Fibroblast of lung (primary cell): ENCODE measurements at regions not wholly inside any gene's neighbourhood (a gene's known extent, or its start where the extent isn't known, plus 50 kb on each side); places are given as distances from the start of the nearest gene placed in this dataset.
A peak's percentile ranks its signal among the peaks of the same experiment; 100 is the strongest.

ENCODE experiments used
- DNase-seq, 2 donors: peaks; one replicate each; pipeline versions ENCODE4 v3.0.0 to v3.0.0-alpha.2; 2010; ENCODE audit warnings: low read depth in 2 of 2
- H2AFZ ChIP-seq: 2 replicates; pipeline ENCODE4 v1.5.1; 2012; ENCODE audit warnings: low read length, control low read depth, inconsistent platforms
- H3K27ac ChIP-seq: 2 replicates; pipeline ENCODE4 v1.5.1; 2011; ENCODE audit warnings: low read length, control low read depth; ENCODE audit not compliant: insufficient read depth
- H3K27me3 ChIP-seq: 2 replicates; pipeline ENCODE4 v1.5.1; 2011; ENCODE audit warnings: mild to moderate bottlenecking, low read length; ENCODE audit not compliant: control insufficient read depth, insufficient read depth
- H3K36me3 ChIP-seq: 2 replicates; pipeline ENCODE4 v1.5.1; 2011; ENCODE audit warnings: low read length; ENCODE audit not compliant: control insufficient read depth, insufficient read depth
- H3K4me1 ChIP-seq: 2 replicates; pipeline ENCODE4 v1.5.1; 2011; ENCODE audit warnings: low read length; ENCODE audit not compliant: control insufficient read depth, insufficient read depth; ENCODE audit errors: extremely low read depth
- H3K4me2 ChIP-seq: 2 replicates; pipeline ENCODE4 v1.5.1; 2011; ENCODE audit warnings: low read length, control low read depth; ENCODE audit not compliant: insufficient read depth; ENCODE audit errors: extremely low read depth
- H3K4me3 ChIP-seq, 4 experiments: fragments of 200-600 bp in 1 of 4; sonication (generic) in 1 of 4; replicated peaks in 1 of 4; 2 replicates each; pipeline ENCODE4 v1.5.1; 2011 to 2016; ENCODE audit warnings: low read length in 4 of 4, low read depth in 3 of 4, mild to moderate bottlenecking in 3 of 4, control low read depth in 2 of 4, inconsistent platforms in 1 of 4, mixed read lengths in 1 of 4; ENCODE audit not compliant: insufficient read depth in 1 of 4; ENCODE audit errors: control extremely low read depth in 1 of 4
- H3K79me2 ChIP-seq: 2 replicates; pipeline ENCODE4 v1.5.1; 2012; ENCODE audit warnings: mild to moderate bottlenecking, low read length, inconsistent platforms; ENCODE audit not compliant: control insufficient read depth, insufficient read depth
- H3K9ac ChIP-seq: 2 replicates; pipeline ENCODE4 v1.5.1; 2011; ENCODE audit warnings: mild to moderate bottlenecking, low read length, control low read depth; ENCODE audit not compliant: insufficient read depth
- H3K9me3 ChIP-seq: 2 replicates; pipeline ENCODE4 v1.5.1; 2012; ENCODE audit warnings: low read depth, low read length; ENCODE audit not compliant: control insufficient read depth, insufficient read depth
- H4K20me1 ChIP-seq: 2 replicates; pipeline ENCODE4 v1.5.1; 2011; ENCODE audit warnings: low read length; ENCODE audit not compliant: control insufficient read depth, insufficient read depth; ENCODE audit errors: extremely low read depth
- EZH2 ChIP-seq: IDR thresholded peaks from 2 replicates; pipeline ENCODE4 v1.5.1; 2012; ENCODE audit warnings: low read length, control low read depth, mild to moderate bottlenecking; ENCODE audit errors: missing control alignments
- TF ChIP-seq, protein P1 (sequence below), 2 donors: IDR thresholded peaks in 1 of 2; conservative IDR thresholded peaks in 1 of 2; 1 replicate in 1 of 2; 2 replicates in 1 of 2; pipeline ENCODE4 v1.5.1; 2011 to 2012; ENCODE audit warnings: low read length in 2 of 2, control low read depth in 1 of 2, inconsistent platforms in 1 of 2, low read depth in 1 of 2, mild to moderate bottlenecking in 1 of 2

DNA sequence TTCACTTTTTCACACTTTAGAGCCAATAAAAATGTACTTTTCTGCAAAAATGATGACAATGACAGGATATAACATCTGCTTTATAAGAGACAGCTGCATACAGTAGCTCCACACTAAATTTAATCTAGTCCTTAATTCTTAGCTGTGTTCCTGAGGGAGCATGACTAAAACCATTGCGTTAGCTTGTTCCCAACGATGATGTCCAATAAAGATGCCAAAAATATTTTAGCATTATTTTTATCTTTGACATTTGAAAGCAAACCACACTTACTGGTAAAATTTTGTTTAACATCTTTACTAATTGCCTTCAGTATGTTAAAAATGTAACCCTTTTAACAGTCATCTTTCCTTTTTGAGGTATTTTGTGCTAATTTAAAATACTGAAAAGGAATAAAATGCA lies 382.7 kb downstream of the CHSY3 start:
- Histone ChIP-seq H3K4me2 (no peak overlapping the region), H3K27ac (no peak overlapping the region)
- DNase-seq: peak in 1 of 2 donors; percentile 28

DNA sequence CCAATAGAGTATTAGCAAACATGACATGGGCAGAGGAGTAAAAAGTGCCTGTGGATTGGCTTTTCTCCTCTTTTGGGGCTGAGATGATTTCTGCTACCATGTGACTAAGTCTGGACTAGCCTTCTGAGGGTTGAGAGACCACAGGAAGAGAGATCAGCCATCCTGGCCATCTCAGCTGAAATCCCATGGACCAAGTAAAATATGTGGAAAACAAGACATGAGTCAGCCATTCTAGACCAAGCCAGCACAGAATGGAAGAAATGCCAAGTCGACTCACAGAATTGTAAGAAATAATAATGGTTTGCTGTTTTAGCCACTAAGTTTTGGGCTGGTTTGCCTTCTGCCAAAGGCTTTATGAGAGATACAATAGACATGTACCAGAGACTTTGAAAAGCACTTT lies 377.8 kb downstream of the CHSY3 start:
- no peaks in the 10 kb centered on the region for H3K36me3 ChIP-seq
- no peaks in the 10 kb centered on the region for H4K20me1 ChIP-seq
- peak; percentile 5 to 84 for DNase-seq
- no peaks in the 10 kb centered on the region for H3K4me1 ChIP-seq
- H3K27ac ChIP-seq: no peak overlapping the region
- H3K4me3 ChIP-seq: no peak overlapping the region
- H3K27me3 ChIP-seq: no peaks in the 10 kb centered on the region
- H3K79me2 ChIP-seq: no peaks in the 10 kb centered on the region
- H2AFZ ChIP-seq: no peak overlapping the region
- no peaks in the 10 kb centered on the region for H3K9me3 ChIP-seq
- no peak overlapping the region for H3K4me2 ChIP-seq
- TF ChIP-seq, protein P1, sequence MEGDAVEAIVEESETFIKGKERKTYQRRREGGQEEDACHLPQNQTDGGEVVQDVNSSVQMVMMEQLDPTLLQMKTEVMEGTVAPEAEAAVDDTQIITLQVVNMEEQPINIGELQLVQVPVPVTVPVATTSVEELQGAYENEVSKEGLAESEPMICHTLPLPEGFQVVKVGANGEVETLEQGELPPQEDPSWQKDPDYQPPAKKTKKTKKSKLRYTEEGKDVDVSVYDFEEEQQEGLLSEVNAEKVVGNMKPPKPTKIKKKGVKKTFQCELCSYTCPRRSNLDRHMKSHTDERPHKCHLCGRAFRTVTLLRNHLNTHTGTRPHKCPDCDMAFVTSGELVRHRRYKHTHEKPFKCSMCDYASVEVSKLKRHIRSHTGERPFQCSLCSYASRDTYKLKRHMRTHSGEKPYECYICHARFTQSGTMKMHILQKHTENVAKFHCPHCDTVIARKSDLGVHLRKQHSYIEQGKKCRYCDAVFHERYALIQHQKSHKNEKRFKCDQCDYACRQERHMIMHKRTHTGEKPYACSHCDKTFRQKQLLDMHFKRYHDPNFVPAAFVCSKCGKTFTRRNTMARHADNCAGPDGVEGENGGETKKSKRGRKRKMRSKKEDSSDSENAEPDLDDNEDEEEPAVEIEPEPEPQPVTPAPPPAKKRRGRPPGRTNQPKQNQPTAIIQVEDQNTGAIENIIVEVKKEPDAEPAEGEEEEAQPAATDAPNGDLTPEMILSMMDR (conservative IDR thresholded peaks at IDR 0.05 in 1 of 2, IDR thresholded peaks at IDR 0.05 in 1 of 2; ENCODE audit: low read depth in 1 of 2, low read length in 2 of 2): no peak
- TF ChIP-seq EZH2: no peak
- no peak overlapping the region for H3K9ac ChIP-seq

More for the DNA sequence above, 382.7 kb downstream of the CHSY3 start:
- Histone ChIP-seq H3K4me1 (no peaks in the 10 kb centered on the region), H3K27me3 (no peaks in the 10 kb centered on the region), H2AFZ (no peak overlapping the region), H3K4me3 (no peak overlapping the region), H3K9ac (no peak overlapping the region), H3K36me3 (no peaks in the 10 kb centered on the region), H4K20me1 (no peaks in the 10 kb centered on the region), H3K79me2 (no peaks in the 10 kb centered on the region), H3K9me3 (no peaks in the 10 kb centered on the region)
- TF ChIP-seq, protein P1 (conservative IDR thresholded peaks at IDR 0.05 in 1 of 2, IDR thresholded peaks at IDR 0.05 in 1 of 2; ENCODE audit: low read depth in 1 of 2, low read length in 2 of 2): no peak
- TF ChIP-seq EZH2: no peak

DNA sequence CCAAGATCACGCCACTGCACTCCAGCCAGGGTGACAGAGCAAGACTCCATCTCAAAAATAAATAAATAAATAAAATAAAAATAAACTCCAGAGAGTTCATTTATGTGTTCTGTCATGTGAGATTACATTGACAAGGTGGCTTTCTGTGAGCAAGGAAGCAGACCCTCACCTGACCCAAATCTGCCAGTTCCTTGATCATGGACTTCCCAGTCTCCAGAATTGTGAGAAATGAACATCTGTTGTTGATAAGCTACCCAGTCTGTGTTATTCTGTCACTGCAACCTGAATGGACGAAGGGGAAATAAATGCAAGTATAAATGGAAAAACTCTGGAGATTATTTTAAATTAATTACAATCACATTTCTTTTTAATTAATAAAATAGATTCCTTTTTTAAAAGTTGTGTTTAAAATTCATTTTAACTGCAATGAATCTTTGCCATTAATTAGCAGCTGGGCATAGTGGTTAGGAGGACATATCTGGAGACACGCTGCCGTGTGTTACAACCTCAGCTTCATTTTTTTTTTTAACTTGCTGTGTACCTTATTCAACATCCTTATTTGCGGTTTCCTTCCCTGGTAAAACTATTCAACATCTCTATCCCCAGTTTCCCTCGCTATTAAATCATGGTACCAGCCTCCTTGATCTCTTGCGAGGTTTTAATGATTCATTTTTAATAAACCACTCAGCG lies 376.4 kb downstream of the CHSY3 start:
- H2AFZ ChIP-seq: no peak overlapping the region
- TF ChIP-seq, protein P1 (conservative IDR thresholded peaks at IDR 0.05 in 1 of 2, IDR thresholded peaks at IDR 0.05 in 1 of 2; ENCODE audit: low read depth in 1 of 2, low read length in 2 of 2): no peak
- no peak for TF ChIP-seq EZH2

More for the DNA sequence above, 376.4 kb downstream of the CHSY3 start:
- no peak for DNase-seq
- Histone ChIP-seq H3K4me2 (no peak overlapping the region), H3K27ac (no peak overlapping the region), H3K9ac (no peak overlapping the region), H3K36me3 (no peaks in the 10 kb centered on the region), H3K27me3 (no peaks in the 10 kb centered on the region), H3K79me2 (no peaks in the 10 kb centered on the region), H3K9me3 (no peaks in the 10 kb centered on the region), H4K20me1 (no peaks in the 10 kb centered on the region), H3K4me1 (no peaks in the 10 kb centered on the region), H3K4me3 (no peak overlapping the region)
